AML-193 (cell line): ENCODE measurements at regions not wholly inside any gene's neighbourhood (a gene's known extent, or its start where the extent isn't known, plus 50 kb on each side); places are given as distances from the start of the nearest gene placed in this dataset.

Source experiments
- DNase-seq, 2 experiments: peaks; one replicate each; lab custom pipeline; 2025; lab: John Stamatoyannopoulos, UW

DNA sequence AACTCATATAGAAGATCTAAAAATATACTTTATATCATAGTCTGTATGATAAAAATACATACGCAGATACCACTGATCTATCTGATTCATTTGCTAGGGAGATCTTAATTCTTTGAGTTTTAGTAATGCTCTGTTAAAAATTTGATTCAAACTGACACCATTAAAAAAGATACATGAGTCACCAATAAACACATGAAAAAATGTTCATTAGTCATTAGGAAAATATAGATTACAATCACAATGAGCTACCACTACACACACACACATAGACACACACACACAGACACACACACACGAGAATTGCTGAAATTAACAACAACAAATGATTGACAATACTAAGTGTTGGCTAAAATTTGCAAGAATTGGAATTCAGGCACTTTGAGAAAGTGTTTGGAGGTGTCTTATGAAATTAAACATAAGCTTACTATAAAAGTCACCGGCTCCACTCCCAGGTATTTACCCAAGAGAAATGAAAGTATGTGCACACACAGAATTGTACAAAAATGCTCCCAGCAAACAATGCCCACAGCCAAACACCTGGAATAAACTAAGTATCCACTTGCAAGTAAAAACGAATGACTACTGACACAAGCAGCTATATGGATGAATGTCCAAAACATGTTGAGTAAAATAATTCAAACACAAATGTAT, 117.7 kb upstream of the GGTLC1 start:
- DNase-seq: no peak

GRCh38 chr20:24102749-24103333, 114.3 kb upstream of the GGTLC1 start:
- no peak for DNase-seq

- DNase-seq: peak; percentile 46 to 49
Observed at GRCh38 chr20:24102290-24102689, 113.7 kb upstream of the GGTLC1 start.

GRCh38 chr20:24100370-24101011, 111.9 kb upstream of the GGTLC1 start:
- peak; percentile 25 to 64 for DNase-seq

- no peak for DNase-seq
Observed at GRCh38 chr20:24098886-24099285, 110.3 kb upstream of the GGTLC1 start.

DNA sequence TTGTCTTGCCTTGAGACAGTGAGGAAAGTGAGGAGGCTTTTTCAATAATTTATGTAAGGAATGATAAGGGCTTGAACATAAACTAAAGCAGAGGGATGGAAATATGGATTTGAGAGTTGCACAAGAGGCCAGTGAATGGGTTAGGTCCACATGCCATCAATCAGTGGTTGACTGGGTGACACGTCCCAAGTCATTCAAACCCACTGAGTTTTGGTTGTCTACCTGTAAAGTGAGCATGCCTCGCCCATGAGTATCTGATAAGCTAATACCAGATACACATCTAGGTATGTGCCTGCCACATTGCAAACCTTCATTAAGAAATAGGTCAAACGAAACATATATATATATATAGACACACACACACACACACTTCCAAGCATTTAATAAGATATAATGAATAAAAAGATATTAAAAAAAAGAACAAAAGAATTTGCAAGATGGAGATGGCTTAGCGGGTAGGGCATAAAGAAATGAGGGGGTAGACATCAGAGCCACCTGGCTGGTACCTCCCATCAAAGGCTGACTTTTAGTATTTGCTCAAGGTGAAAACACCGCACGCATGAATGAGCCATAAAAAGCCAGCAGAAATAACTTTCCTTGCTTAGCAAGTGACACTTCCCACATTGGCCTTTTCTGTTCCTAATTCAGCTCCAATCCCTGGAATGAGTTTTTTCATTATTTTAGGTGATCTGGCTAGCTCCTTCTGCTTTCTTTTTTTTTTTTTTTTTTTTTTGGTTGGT, 109.1 kb upstream of the GGTLC1 start:
- no peak for DNase-seq

DNA sequence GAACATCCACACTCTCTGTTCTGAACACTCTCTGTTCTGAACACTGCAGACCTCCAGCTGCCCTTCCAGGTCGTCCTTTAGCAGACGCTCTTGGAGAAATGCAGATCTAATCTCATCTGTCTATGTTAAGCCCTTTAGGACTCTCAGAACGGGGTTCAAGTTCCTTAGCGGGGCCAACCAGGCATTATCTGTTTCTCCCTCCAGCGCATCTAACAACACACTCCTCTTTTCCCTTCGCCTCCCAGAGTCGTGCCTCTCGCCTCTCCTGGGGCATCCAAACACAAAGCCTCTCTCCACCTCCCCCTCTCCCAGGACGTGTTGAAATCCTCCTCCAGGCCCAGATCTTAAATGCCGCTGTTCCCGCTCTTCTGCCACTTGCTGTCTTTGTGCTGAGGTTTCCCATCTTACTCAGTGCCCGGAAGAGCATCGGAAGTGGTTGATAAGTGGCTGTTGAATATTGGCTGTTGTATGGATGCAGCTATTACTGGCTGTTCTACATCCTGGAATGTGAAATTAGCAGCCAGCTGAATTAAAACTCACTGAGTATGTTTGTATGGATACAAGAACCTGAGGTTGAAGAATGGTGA, 108.4 kb upstream of the GGTLC1 start:
- DNase-seq: no peak

- no peak for DNase-seq
Observed at GRCh38 chr20:24096264-24096663, 107.7 kb upstream of the GGTLC1 start.

DNA sequence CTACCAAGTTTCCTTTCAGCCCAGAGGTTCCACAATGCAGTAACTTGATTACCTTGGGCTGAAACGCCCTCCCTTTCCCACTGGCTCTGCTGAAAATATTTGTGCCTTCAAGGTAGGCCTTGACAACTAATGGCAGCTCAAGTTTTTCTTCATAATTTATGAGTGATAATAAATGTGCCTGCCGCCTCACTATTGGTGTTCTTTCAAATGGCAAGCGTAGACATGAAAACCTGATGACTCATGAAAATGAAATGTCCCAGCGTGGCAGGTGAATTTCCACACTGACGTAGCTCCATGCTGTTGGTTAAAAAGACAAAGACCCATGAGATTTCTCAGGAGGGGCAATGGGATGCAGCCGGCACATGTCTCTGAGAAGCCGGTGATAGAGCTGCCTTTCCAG, 107.2 kb upstream of the GGTLC1 start:
- DNase-seq: no peak

DNA sequence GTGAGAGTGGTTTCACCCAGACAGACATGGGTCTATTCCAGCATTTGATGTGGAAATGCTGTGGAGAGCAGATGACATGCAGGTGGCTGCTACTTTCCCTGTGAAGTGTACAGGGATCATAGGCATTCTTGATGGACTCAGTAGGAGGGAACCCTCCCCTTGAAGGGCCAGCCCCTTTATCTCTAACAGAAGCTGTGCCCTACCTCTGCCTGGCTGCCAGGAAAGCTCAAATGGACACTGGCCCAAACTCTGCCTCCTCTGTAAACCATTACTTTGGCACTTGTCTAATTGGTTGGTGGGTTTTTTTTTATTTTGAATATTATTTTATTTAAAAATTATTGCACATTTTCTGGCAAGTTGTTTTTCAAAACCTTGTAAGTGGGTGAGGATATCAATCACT, 106.7 kb upstream of the GGTLC1 start:
- DNase-seq: no peak

GRCh38 chr20:24089576-24089975, 101.0 kb upstream of the GGTLC1 start:
- no peak for DNase-seq

DNA sequence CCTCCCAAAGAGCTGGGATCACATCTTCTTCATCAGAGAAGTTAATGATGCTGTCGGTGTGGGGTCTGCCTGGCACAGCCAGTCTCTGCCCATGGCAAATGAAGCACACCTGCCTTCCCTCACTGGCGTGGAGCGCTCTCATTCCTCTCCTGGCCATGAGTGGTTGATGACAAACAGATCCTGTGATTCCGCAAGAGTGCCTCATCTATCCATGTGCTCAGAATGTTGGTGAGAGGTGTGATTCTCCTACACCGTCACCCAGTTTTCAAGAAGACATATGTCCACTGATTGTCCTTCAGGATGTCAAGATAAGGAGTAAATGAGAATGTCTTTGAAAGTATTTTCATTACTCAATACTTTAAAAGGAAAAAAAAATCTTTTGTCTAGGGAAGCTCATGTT, 97.5 kb upstream of the GGTLC1 start:
- no peak for DNase-seq

DNA sequence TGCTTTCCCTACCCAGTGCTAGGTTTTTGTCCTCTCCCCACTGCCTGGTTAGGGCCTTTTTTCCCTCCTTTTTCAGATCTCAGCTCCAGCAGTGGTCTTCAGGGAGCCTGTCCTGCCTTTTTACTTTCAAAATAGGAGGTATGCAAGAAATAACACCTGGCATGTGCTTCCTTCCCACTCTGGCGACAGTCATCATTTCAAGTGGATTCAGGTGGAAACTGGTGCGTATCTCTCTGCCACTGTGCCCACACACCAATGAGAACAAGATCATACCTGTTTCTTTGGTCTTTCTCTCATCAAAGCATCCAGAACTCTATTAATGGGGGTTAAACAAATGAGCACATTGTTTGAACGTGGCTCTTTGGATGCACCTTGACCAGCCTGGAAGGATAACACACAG, 95.7 kb upstream of the GGTLC1 start:
- DNase-seq: no peak

DNA sequence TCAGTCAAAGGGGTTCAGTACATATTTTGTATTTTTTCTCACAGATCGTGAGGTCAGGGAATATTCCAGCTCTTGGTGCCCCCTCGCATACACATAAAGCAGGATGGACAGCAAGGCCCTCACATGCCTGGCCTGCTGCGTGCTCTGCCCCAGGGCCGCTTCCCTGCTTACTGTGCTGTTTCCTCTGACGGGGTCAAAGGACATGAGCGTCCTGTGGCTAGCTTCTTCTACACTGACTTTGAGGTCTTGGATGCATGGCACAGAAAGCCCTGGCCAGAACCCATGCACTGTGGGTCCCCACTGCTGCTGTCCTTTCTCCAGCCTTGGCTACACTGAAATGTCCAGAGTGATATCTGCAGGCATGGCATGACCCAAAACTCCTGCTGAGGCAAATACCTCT, 92.5 kb upstream of the GGTLC1 start:
- DNase-seq: no peak

DNA sequence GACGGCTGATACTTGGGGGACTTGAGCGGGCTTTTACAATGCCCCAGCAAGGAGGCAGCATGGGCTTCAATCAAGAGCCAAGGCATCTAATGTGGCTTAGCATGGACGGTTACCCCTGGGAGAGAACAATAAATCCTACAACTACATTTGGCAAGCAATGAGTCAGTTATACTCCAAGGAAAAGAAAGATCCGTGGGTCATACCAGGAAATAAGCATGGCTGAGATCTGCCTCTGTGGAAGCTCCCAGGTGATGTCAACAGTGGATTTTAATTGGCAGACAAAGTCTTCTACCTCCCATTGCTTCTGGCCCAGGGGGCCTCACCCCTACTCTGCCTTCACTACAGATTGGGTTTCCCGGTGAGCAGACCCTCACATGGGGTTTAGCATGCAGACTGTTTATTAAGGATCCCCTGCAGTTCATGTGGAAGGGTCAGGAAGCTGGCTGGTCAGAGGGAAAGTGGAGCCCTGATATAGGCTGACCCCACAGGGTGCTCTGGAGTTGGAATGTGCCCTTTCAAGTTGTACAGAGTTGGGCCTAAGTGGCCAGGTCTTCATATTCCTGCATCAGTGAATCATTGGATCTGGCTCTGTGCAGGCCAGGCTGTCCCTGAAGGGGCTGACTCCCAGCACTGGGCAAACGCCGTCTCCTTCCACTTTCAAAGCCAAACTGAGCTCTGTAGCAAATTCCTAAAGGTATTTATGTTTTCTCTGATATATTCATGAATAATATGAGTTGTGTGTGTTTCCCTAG, 91.3 kb upstream of the GGTLC1 start:
- no peak for DNase-seq

GRCh38 chr20:24077145-24077544, 88.6 kb upstream of the GGTLC1 start:
- DNase-seq: no peak

DNA sequence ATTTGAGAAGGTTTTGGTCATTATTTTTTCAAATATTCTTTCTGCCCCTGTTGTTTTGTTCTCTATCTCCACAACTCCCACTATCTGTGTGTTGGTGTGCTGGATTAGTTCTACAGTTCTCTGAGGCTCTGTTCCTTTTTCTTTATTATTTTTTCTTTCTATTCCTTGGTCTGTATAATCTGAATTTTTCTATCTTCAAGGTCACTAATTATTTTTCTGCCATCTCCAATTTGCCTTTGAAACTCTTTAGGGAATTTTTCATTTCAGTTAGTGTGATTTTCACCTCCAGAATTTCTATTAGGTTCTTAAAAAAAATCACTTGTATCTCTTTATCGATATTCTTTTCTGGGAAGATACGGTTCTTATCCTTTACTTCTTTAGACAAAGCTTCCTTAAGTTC, 82.1 kb upstream of the GGTLC1 start:
- no peak for DNase-seq

DNA sequence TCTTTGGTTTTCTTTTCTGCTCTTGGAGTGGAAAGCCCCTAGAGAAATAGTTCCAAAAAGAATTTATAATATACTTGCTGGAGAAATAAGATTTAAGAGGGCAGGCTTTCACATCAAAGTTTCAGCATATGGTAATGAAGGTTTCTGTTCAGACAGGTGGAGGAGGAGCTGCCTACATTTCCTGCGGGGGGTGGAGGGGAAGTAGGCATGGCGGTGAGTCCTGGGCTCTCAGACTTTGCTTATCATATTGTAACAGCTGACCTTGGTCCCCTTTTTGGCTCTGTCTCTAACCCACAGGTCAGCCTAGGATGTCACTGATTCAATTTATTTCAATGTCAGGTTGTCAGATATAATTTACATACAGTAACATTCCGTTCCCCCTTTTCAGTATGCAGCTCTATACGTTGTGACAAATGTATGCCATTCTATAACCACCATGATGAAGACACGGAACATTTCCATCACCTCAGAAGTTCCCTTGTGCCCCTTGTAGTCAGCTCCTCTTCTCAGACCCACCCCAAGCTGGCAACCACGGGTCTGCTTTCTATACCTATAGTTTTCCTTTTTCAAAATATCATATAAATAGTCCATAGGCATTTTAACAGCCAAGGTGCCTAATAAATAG, 77.6 kb upstream of the GGTLC1 start:
- DNase-seq: no peak

DNA sequence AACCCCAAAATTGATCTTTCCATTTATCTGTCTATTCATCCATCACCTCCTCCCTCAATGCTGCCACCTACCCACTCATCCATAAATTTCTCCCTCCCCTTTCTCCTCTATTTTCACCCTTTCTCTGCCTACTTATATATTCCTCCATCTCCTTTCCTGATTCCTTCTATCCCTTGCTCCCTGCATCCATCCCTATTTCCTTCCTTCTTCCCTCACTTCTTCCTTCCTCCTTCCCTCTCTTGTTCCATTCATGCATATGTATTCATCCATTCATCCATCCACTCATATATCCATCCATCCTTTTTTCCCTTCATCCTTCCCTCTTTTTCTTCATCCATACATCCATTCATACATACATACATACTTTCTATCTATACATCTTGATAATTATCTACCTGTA, 76.3 kb upstream of the GGTLC1 start:
- DNase-seq: no peak

- no peak for DNase-seq
Observed at GRCh38 chr20:24064092-24064491, 75.5 kb upstream of the GGTLC1 start.

DNA sequence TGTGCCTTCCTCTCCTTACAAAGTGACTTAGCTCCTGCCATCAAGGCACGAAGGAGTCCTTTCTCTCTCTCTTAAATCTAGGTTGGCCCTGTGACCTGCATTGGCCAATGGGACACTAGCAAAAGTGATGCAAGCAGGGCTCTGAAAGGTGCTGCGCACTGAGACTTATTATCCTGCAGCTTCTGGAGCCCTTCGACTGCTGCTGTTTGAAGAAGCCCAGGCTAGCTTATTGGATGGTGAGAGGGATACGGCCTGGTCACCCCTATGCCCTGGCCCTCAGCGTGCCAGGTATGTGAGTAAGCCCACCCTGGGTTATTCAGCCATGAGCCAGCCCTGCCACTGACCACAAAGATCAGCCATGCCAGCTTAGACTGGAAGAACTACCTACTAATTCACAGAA, 74.5 kb upstream of the GGTLC1 start:
- DNase-seq: no peak
